Testis (tissue), 2 donors: ENCODE measurements at regions not wholly inside any gene's neighbourhood (a gene's known extent, or its start where the extent isn't known, plus 50 kb on each side); places are given as distances from the start of the nearest gene placed in this dataset.

Experiments used
- POLR2A ChIP-seq: fragments of 450-650 bp; IDR thresholded peaks from one replicate; pipeline ENCODE4 v1.6.1; 2017; ENCODE audit warnings: antibody characterized with exemption, mild to moderate bottlenecking, moderate library complexity
- TF ChIP-seq, protein P1 (sequence below), 3 experiments: fragments of 450-650 bp in 2 of 3; fragments of 200-600 bp in 1 of 3; sonication (generic) in 1 of 3; IDR thresholded peaks; one replicate each; pipeline ENCODE4 v1.5.1; 2016 to 2019; ENCODE audit warnings: antibody characterized with exemption in 3 of 3, mild to moderate bottlenecking in 2 of 3, moderate library complexity in 1 of 3

DNA sequence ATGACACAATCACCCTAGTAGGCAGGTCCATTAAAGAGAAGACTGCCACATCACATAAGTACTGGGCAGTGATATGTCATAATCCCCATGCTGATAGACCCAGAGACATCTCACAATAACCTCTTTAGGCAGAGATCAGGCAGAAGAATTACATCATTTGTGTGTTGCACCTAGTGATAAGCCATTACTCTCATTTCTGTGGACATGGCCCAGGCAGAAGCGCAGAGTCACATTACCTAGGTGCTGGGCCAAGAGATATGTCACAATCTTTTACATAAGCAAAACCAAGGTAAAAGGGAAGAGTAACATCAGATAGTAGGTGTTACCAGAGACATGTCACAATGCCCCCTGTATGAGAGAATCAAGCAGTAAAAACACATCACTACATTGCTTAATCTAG is 71.9 kb downstream of the ZNF726 start:
- no peak for TF ChIP-seq POLR2A
- TF ChIP-seq, protein P1, sequence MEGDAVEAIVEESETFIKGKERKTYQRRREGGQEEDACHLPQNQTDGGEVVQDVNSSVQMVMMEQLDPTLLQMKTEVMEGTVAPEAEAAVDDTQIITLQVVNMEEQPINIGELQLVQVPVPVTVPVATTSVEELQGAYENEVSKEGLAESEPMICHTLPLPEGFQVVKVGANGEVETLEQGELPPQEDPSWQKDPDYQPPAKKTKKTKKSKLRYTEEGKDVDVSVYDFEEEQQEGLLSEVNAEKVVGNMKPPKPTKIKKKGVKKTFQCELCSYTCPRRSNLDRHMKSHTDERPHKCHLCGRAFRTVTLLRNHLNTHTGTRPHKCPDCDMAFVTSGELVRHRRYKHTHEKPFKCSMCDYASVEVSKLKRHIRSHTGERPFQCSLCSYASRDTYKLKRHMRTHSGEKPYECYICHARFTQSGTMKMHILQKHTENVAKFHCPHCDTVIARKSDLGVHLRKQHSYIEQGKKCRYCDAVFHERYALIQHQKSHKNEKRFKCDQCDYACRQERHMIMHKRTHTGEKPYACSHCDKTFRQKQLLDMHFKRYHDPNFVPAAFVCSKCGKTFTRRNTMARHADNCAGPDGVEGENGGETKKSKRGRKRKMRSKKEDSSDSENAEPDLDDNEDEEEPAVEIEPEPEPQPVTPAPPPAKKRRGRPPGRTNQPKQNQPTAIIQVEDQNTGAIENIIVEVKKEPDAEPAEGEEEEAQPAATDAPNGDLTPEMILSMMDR (IDR thresholded peaks at IDR 0.05) = no peak
